ENCODE measurements at regions not wholly inside any gene's neighbourhood (a gene's known extent, or its start where the extent isn't known, plus 50 kb on each side); places are given as distances from the start of the nearest gene placed in this dataset.

DNA sequence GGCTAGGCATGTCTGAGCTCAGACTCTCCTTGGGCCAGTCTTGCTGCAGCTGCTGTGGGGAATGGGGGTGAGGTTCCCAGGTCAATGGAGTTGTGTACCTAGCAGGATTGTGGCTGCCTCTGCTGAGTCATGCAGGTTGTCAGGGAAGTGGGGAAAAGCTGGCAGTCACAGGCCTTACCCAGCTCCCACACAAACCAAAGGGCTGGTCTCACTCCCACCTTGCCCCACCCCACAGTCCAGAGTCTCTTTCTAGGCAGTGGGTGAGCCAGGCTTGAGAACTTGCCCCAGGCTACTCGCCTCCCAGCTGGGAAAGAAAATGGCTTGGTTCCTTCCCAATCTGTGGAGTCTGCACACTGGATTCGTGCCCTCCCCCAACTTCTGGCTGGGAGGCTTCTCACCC, 65.7 kb downstream of the SCP2D1 start:
- TF ChIP-seq, protein P1, sequence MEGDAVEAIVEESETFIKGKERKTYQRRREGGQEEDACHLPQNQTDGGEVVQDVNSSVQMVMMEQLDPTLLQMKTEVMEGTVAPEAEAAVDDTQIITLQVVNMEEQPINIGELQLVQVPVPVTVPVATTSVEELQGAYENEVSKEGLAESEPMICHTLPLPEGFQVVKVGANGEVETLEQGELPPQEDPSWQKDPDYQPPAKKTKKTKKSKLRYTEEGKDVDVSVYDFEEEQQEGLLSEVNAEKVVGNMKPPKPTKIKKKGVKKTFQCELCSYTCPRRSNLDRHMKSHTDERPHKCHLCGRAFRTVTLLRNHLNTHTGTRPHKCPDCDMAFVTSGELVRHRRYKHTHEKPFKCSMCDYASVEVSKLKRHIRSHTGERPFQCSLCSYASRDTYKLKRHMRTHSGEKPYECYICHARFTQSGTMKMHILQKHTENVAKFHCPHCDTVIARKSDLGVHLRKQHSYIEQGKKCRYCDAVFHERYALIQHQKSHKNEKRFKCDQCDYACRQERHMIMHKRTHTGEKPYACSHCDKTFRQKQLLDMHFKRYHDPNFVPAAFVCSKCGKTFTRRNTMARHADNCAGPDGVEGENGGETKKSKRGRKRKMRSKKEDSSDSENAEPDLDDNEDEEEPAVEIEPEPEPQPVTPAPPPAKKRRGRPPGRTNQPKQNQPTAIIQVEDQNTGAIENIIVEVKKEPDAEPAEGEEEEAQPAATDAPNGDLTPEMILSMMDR (IDR thresholded peaks at IDR 0.05), result no peak
- no peak for TF ChIP-seq EZH2 (IDR thresholded peaks at IDR 0.05)
